MCF 10A (cell line): ENCODE measurements at regions not wholly inside any gene's neighbourhood (a gene's known extent, or its start where the extent isn't known, plus 50 kb on each side); places are given as distances from the start of the nearest gene placed in this dataset.

ENCODE experiments used
- BruUV-seq: library from RNA; stranded (reverse); fragments of 400-500 nt; replicated peaks from 2 replicates; lab custom pipeline; 2021; lab: Mats Ljungman, UMichigan
- CTCF ChIA-PET: fragments of 300-600 bp; sonication (Branson Sonifier 250); formaldehyde crosslinking; extraction: SDS; loops from one replicate; lab custom pipeline; 2021; ENCODE audit warnings: antibody characterized with exemption, inconsistent platforms; lab: Yijun Ruan, JAX
- POLR2A ChIA-PET: fragments of 300-600, 350-650 bp; sonication (Branson Sonifier 250); formaldehyde crosslinking; extraction: SDS; loops from one replicate; lab custom pipeline; 2020; ENCODE audit warnings: antibody characterized with exemption, inconsistent platforms; lab: Yijun Ruan, JAX
- DNase-seq: peaks from one replicate; pipeline ENCODE4 v3.0.0-alpha.2; 2018; ENCODE audit not compliant: unreplicated experiment
- H3K27ac Mint-ChIP-seq: one replicate; pipeline ENCODE4 v1.8.0; 2022; ENCODE audit warnings: mild to moderate bottlenecking, low read depth, mixed read lengths; ENCODE audit not compliant: unreplicated experiment
- H3K27me3 Mint-ChIP-seq: one replicate; pipeline ENCODE4 v1.8.0; 2022; ENCODE audit warnings: mixed read lengths; ENCODE audit not compliant: insufficient read depth, unreplicated experiment
- H3K36me3 Mint-ChIP-seq: one replicate; pipeline ENCODE4 v1.8.0; 2022; ENCODE audit warnings: mild to moderate bottlenecking, moderate library complexity, mixed read lengths; ENCODE audit not compliant: insufficient read depth, unreplicated experiment
- H3K4me1 Mint-ChIP-seq: one replicate; pipeline ENCODE4 v1.8.0; 2022; ENCODE audit warnings: mixed read lengths; ENCODE audit not compliant: insufficient read depth, unreplicated experiment
- H3K4me3 Mint-ChIP-seq: one replicate; pipeline ENCODE4 v1.8.0; 2022; ENCODE audit warnings: mild to moderate bottlenecking, moderate library complexity, mixed read lengths; ENCODE audit not compliant: unreplicated experiment
- H3K9me3 Mint-ChIP-seq: one replicate; pipeline ENCODE4 v1.8.0; 2022; ENCODE audit warnings: mixed read lengths; ENCODE audit not compliant: unreplicated experiment
- CTCF ChIP-seq: fragments of 200-600 bp; IDR thresholded peaks from one replicate; pipeline ENCODE4 v1.8.0; 2022; ENCODE audit warnings: antibody characterized with exemption, mild to moderate bottlenecking; ENCODE audit not compliant: unreplicated experiment
- intact Hi-C: fragments of 100-400 bp; cut with micrococcal nuclease; formaldehyde crosslinking; loops from 2 replicates; pipeline ENCODE4 v1.14.1; 2022

- no peak for TF ChIP-seq CTCF
- no TSS peak for BruUV-seq
- POLR2A ChIA-PET: interaction anchor here (0.6 kb wide), 1 partner anchor 46 kb away, joined by 3 read pairs; no protein-coding TSS in a partner anchor
- peaks cover 8% of the 10 kb centered on the region for H3K4me1 Mint-ChIP-seq
- no peaks in the 10 kb centered on the region for H3K27me3 Mint-ChIP-seq
- no peaks in the 10 kb centered on the region for H3K36me3 Mint-ChIP-seq
- intact Hi-C loops: no loop called here
- H3K4me3 Mint-ChIP-seq: no peak overlapping the region
- peaks cover 13% of the 10 kb centered on the region for H3K9me3 Mint-ChIP-seq
- no peak overlapping the region for H3K27ac Mint-ChIP-seq
- CTCF ChIA-PET: interaction anchor here (0.6 to 1.6 kb wide), 2 partner anchors 25 to 1211 kb away, joined by 3 read pairs; no protein-coding TSS in a partner anchor
- DNase-seq: no peak
These were observed 72.4 kb downstream of the FH start for GRCh38 chr1:241447031-241447644.

- no peak overlapping the region for H3K27ac Mint-ChIP-seq
- POLR2A ChIA-PET: no interaction called here
- H3K9me3 Mint-ChIP-seq: peaks cover 13% of the 10 kb centered on the region
- intact Hi-C loops: no loop called here
- H3K4me1 Mint-ChIP-seq: peaks cover 8% of the 10 kb centered on the region
- H3K36me3 Mint-ChIP-seq: no peaks in the 10 kb centered on the region
- BruUV-seq: no TSS peak
- TF ChIP-seq CTCF: no peak
- no peak for DNase-seq
- CTCF ChIA-PET: interaction anchor here (0.6 to 0.7 kb wide), 2 partner anchors 50 to 126 kb away, joined by 3 read pairs; no protein-coding TSS in a partner anchor
- no peak overlapping the region for H3K4me3 Mint-ChIP-seq
- H3K27me3 Mint-ChIP-seq: no peaks in the 10 kb centered on the region
These were observed 74.7 kb downstream of the FH start for GRCh38 chr1:241444836-241445235.

GRCh38 chr1:241443561-241443960 is 76.0 kb downstream of the FH start:
- no TSS peak for BruUV-seq
- CTCF ChIA-PET: interaction anchor here (0.6 to 1.0 kb wide), 2 partner anchors 42 to 93 kb away, joined by 3 read pairs; no protein-coding TSS in a partner anchor

More at GRCh38 chr1:241443561-241443960, 76.0 kb downstream of the FH start:
- intact Hi-C loops: no loop called here
- Mint-ChIP-seq H3K36me3 (no peaks in the 10 kb centered on the region), H3K27ac (no peak overlapping the region), H3K4me1 (peaks cover 8% of the 10 kb centered on the region), H3K27me3 (no peaks in the 10 kb centered on the region), H3K4me3 (no peak overlapping the region), H3K9me3 (peaks cover 13% of the 10 kb centered on the region)
- no peak for DNase-seq
- POLR2A ChIA-PET: no interaction called here
- no peak for TF ChIP-seq CTCF
